ENCODE measurements at regions not wholly inside any gene's neighbourhood (a gene's known extent, or its start where the extent isn't known, plus 50 kb on each side); places are given as distances from the start of the nearest gene placed in this dataset.

- Histone ChIP-seq H3K79me2 (ENCODE audit: insufficient read depth, low read length) (no peaks in the 10 kb centered on the region), H3K4me3 (ENCODE audit: low read depth, low read length, poor library complexity, severe bottlenecking) (no peak overlapping the region), H3K9me2 (ENCODE audit: low read depth, low read length) (no peaks in the 10 kb centered on the region), H4K20me1 (ENCODE audit: insufficient read depth, low read length) (no peaks in the 10 kb centered on the region), H3K36me3 (ENCODE audit: insufficient read depth, low read length) (no peaks in the 10 kb centered on the region), H3K4me2 (ENCODE audit: low read length) (no peak overlapping the region), H3K9me3 (ENCODE audit: low read length) (no peaks in the 10 kb centered on the region), H3K9ac (ENCODE audit: low read length) (no peak overlapping the region), H3K27me3 (ENCODE audit: insufficient read depth, low read length) (no peaks in the 10 kb centered on the region), H3K27ac (ENCODE audit: low read depth, low read length, poor library complexity, severe bottlenecking) (no peak overlapping the region), H3F3A (ENCODE audit: insufficient read depth, low read length) (no peaks in the 10 kb centered on the region), H3K4me1 (ENCODE audit: insufficient read depth, low read length, severe bottlenecking) (no peaks in the 10 kb centered on the region), H2AFZ (ENCODE audit: low read length) (no peak overlapping the region)
- TF ChIP-seq CTCF (IDR thresholded peaks at IDR 0.05; ENCODE audit: low read length) = no peak
- TF ChIP-seq EZH2 (IDR thresholded peaks at IDR 0.05; ENCODE audit: borderline replicate concordance, low read length) = no peak
Observed at GRCh38 chrX:125205133-125205917, 114.3 kb upstream of the TEX13C start.

- Histone ChIP-seq H3K79me2 (ENCODE audit: insufficient read depth, low read length) (no peaks in the 10 kb centered on the region), H3K4me1 (ENCODE audit: insufficient read depth, low read length, severe bottlenecking) (no peaks in the 10 kb centered on the region), H3K27ac (ENCODE audit: low read depth, low read length, poor library complexity, severe bottlenecking) (no peak overlapping the region), H3K9me3 (ENCODE audit: low read length) (no peaks in the 10 kb centered on the region), H3K4me3 (ENCODE audit: low read depth, low read length, poor library complexity, severe bottlenecking) (no peak overlapping the region), H3K36me3 (ENCODE audit: insufficient read depth, low read length) (no peaks in the 10 kb centered on the region), H3K27me3 (ENCODE audit: insufficient read depth, low read length) (no peaks in the 10 kb centered on the region), H3F3A (ENCODE audit: insufficient read depth, low read length) (no peaks in the 10 kb centered on the region), H4K20me1 (ENCODE audit: insufficient read depth, low read length) (no peaks in the 10 kb centered on the region), H3K9me2 (ENCODE audit: low read depth, low read length) (no peaks in the 10 kb centered on the region), H3K9ac (ENCODE audit: low read length) (no peak overlapping the region), H2AFZ (ENCODE audit: low read length) (no peak overlapping the region), H3K4me2 (ENCODE audit: low read length) (no peak overlapping the region)
- no peak for TF ChIP-seq CTCF (IDR thresholded peaks at IDR 0.05; ENCODE audit: low read length)
- TF ChIP-seq EZH2 (IDR thresholded peaks at IDR 0.05; ENCODE audit: borderline replicate concordance, low read length) = no peak
Observed at GRCh38 chrX:125205918-125206665, 113.6 kb upstream of the TEX13C start.

GRCh38 chrX:125210146-125210545 lies 109.5 kb upstream of the TEX13C start:
- no peaks in the 10 kb centered on the region for H3K27me3 ChIP-seq (ENCODE audit: insufficient read depth, low read length)
- H3K4me3 ChIP-seq (ENCODE audit: low read depth, low read length, poor library complexity, severe bottlenecking) = no peak overlapping the region
- no peak overlapping the region for H3K27ac ChIP-seq (ENCODE audit: low read depth, low read length, poor library complexity, severe bottlenecking)
- H3K9me2 ChIP-seq (ENCODE audit: low read depth, low read length) = no peaks in the 10 kb centered on the region
- H4K20me1 ChIP-seq (ENCODE audit: insufficient read depth, low read length) = no peaks in the 10 kb centered on the region
- no peak overlapping the region for H2AFZ ChIP-seq (ENCODE audit: low read length)
- H3K9me3 ChIP-seq (ENCODE audit: low read length) = no peaks in the 10 kb centered on the region
- no peaks in the 10 kb centered on the region for H3K4me1 ChIP-seq (ENCODE audit: insufficient read depth, low read length, severe bottlenecking)
- H3K79me2 ChIP-seq (ENCODE audit: insufficient read depth, low read length) = no peaks in the 10 kb centered on the region
- no peaks in the 10 kb centered on the region for H3K36me3 ChIP-seq (ENCODE audit: insufficient read depth, low read length)
- H3F3A ChIP-seq (ENCODE audit: insufficient read depth, low read length) = no peaks in the 10 kb centered on the region
- no peak for TF ChIP-seq CTCF (IDR thresholded peaks at IDR 0.05; ENCODE audit: low read length)
- no peak for TF ChIP-seq EZH2 (IDR thresholded peaks at IDR 0.05; ENCODE audit: borderline replicate concordance, low read length)
- H3K9ac ChIP-seq (ENCODE audit: low read length) = no peak overlapping the region
- no peak overlapping the region for H3K4me2 ChIP-seq (ENCODE audit: low read length)
